Ovary (tissue), 7 donors: ENCODE measurements at regions not wholly inside any gene's neighbourhood (a gene's known extent, or its start where the extent isn't known, plus 50 kb on each side); places are given as distances from the start of the nearest gene placed in this dataset.

ENCODE experiments used
- DNase-seq, 5 donors: peaks; one replicate each; pipeline ENCODE4 v3.0.0-alpha.2; 2019 to 2020
- H3K27ac ChIP-seq, 2 donors: fragments of 200-600 bp; one replicate each; pipeline versions ENCODE4 v1.5.1 to v1.8.0; 2019 to 2022
- H3K27me3 ChIP-seq: fragments of 200-600 bp; one replicate; pipeline ENCODE4 v1.8.0; 2022
- H3K36me3 ChIP-seq: fragments of 200-600 bp; sonication (generic); one replicate; pipeline ENCODE4 v1.5.1; 2019
- H3K4me1 ChIP-seq: one replicate; pipeline ENCODE4 v1.8.1; 2013; ENCODE audit warnings: mild to moderate bottlenecking, moderate library complexity; ENCODE audit not compliant: insufficient read depth
- H3K4me3 ChIP-seq: fragments of 200-600 bp; sonication (generic); one replicate; pipeline ENCODE4 v1.5.1; 2017
- H3K9me3 ChIP-seq, 2 donors: fragments of 200-600 bp in 1 of 2; sonication (generic) in 1 of 2; one replicate each; pipeline versions ENCODE4 v1.5.1 to v1.8.1; 2013 to 2019; ENCODE audit warnings: mild to moderate bottlenecking in 1 of 2, moderate library complexity in 1 of 2
- CTCF ChIP-seq, 3 donors: fragments of 450-650 bp in 2 of 3; fragments of 200-600 bp in 1 of 3; IDR thresholded peaks; one replicate each; pipeline versions ENCODE4 v1.5.1 to v1.8.0; 2016 to 2022; ENCODE audit warnings: antibody characterized with exemption in 3 of 3, mild to moderate bottlenecking in 1 of 3
- EP300 ChIP-seq: sonication (generic); formaldehyde crosslinking; IDR thresholded peaks from one replicate; pipeline ENCODE4 v1.6.1; 2017; ENCODE audit warnings: antibody characterized with exemption
- POLR2A ChIP-seq: fragments of 450-650 bp; IDR thresholded peaks from one replicate; pipeline ENCODE4 v1.6.1; 2017; ENCODE audit warnings: antibody characterized with exemption, mild to moderate bottlenecking, moderate library complexity
- WGBS, 3 donors: extraction: QIAGEN DNeasy Blood & Tissue Kit in 1 of 3; methylation state at CpG; one replicate each; pipeline versions ENCODE4 v1.1.5 to v1.1.7; 2013 to 2017; 5-methylcytosine and 5-hydroxymethylcytosine counted together
- intact Hi-C, 4 donors: fragments of 100-400 bp; cut with DNase I; formaldehyde crosslinking; loops; one replicate each; pipeline versions ENCODE4 v1.11.0 to v1.15.1; 2022 to 2023
- donor health status: DM: no; HTN: no; CAD: no; lungs with moderate emphysema.
- donor health status: DM: no; HTN: no; CAD: no.
- donor health status: Bipolar disorder and iron deficiency.
- donor health status: DM: no; HTN: no; CAD: no.
- donor health status: DM: yes; HTN: yes; CAD: no.

- intact Hi-C loops = loop anchor here in 1 of 4 donors (10.0 kb wide), 1 partner anchor 61 kb away; no protein-coding TSS in a partner anchor
- TF ChIP-seq CTCF (IDR thresholded peaks at IDR 0.05) (no peak), EP300 (no peak), POLR2A (no peak)
- no peak for DNase-seq
These were observed 82.0 kb upstream of the NKD1 start for GRCh38 chr16:50466170-50466569.

GRCh38 chr16:50464325-50465290 lies 83.6 kb upstream of the NKD1 start:
- intact Hi-C loops = loop anchor here in 1 of 4 donors (10.0 kb wide), 1 partner anchor 60 kb away; no protein-coding TSS in a partner anchor
- H3K9me3 ChIP-seq = no peaks in the 10 kb centered on the region
- no peaks in the 10 kb centered on the region for H3K27me3 ChIP-seq
- no peak overlapping the region for H3K4me3 ChIP-seq
- 85 to 88% (median 87%) methylated on average over 16 of the region's 16 CpGs for WGBS, 3 donors
- no peak overlapping the region for H3K27ac ChIP-seq
- TF ChIP-seq EP300 (no peak), POLR2A (no peak), CTCF (IDR thresholded peaks at IDR 0.05) (no peak)
- no peak for DNase-seq
- no peaks in the 10 kb centered on the region for H3K4me1 ChIP-seq
- no peaks in the 10 kb centered on the region for H3K36me3 ChIP-seq

More at GRCh38 chr16:50466170-50466569, 82.0 kb upstream of the NKD1 start:
- no peak overlapping the region for H3K4me3 ChIP-seq
- H3K36me3 ChIP-seq = no peaks in the 10 kb centered on the region
- H3K27me3 ChIP-seq = no peaks in the 10 kb centered on the region
- no peak overlapping the region for H3K27ac ChIP-seq
- 91 to 96% (median 96%) methylated on average over 2 of the region's 2 CpGs for WGBS, 3 donors
- H3K4me1 ChIP-seq = no peaks in the 10 kb centered on the region
- H3K9me3 ChIP-seq = no peaks in the 10 kb centered on the region

- Histone ChIP-seq H3K36me3 (no peaks in the 10 kb centered on the region), H3K27ac (no peak overlapping the region), H3K4me1 (no peaks in the 10 kb centered on the region), H3K9me3 (no peaks in the 10 kb centered on the region), H3K27me3 (no peaks in the 10 kb centered on the region), H3K4me3 (no peak overlapping the region)
- intact Hi-C loops = loop anchor here in 1 of 4 donors (10.0 kb wide), 1 partner anchor 59 kb away; no protein-coding TSS in a partner anchor
- TF ChIP-seq CTCF (IDR thresholded peaks at IDR 0.05) (no peak), POLR2A (no peak), EP300 (no peak)
- WGBS, 3 donors = 68 to 81% (median 71%) methylated on average over 3 of the region's 3 CpGs
- no peak for DNase-seq
These were observed 84.4 kb upstream of the NKD1 start for GRCh38 chr16:50463581-50464324.

GRCh38 chr16:50462793-50463507 lies 85.2 kb upstream of the NKD1 start:
- H3K9me3 ChIP-seq = no peaks in the 10 kb centered on the region
- 60 to 70% (median 69%) methylated on average over 12 of the region's 12 CpGs for WGBS, 3 donors
- no peak for TF ChIP-seq CTCF (IDR thresholded peaks at IDR 0.05)
- TF ChIP-seq EP300 = no peak
- TF ChIP-seq POLR2A = no peak
- no peaks in the 10 kb centered on the region for H3K36me3 ChIP-seq
- no peak overlapping the region for H3K4me3 ChIP-seq
- no peak overlapping the region for H3K27ac ChIP-seq
- H3K4me1 ChIP-seq = no peaks in the 10 kb centered on the region
- DNase-seq = no peak
- intact Hi-C loops = loop anchor here in 1 of 4 donors (10.0 kb wide), 1 partner anchor 58 kb away; no protein-coding TSS in a partner anchor
- H3K27me3 ChIP-seq = no peaks in the 10 kb centered on the region
